ENCODE measurements at regions not wholly inside any gene's neighbourhood (a gene's known extent, or its start where the extent isn't known, plus 50 kb on each side); places are given as distances from the start of the nearest gene placed in this dataset.
"Not testable (repeated sequence)": the region's sequence is repeated elsewhere in the genome, so short reads cannot be mapped to it uniquely, and the experiment has no call there.

DNA sequence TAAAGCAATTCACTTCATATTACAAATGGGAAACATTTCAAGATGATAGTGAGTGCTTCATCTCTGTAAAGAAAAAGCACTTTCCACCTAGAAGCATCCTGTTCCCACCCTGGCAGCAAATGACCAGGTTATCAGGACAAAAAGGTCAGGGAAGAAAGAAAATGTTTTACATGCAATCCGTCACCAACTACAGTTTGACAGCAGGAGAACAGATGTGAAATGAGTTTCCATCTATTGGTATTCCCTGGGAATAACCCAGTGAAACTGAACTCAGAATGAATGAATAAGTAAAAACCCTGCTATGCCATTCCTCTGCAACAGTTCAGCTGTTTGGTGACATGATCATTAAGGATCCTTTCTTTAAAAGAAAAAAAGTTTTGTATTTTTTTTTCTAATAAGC, 67.6 kb downstream of the HTR1A start:
- no peak for DNase-seq

DNA sequence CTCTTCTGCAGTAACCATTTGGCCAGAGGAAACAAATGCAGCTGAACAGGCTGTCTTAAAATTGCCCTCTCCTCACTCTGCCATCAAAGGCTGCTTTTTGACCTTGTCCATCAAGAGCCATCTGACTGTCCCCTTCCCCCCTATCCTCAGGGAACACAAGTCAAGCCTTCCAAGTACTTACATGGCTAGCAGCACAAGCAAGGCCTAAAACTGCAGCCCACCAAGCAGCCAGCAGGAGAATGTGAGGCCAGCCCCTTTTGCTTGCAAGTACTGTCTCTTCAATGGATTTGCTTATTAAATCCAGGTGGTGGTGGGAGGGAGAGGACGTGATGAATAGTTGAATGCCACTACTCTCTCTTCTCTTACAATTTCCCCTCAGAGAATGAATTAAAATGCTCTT, 83.5 kb downstream of the HTR1A start:
- DNase-seq, result no peak

DNA sequence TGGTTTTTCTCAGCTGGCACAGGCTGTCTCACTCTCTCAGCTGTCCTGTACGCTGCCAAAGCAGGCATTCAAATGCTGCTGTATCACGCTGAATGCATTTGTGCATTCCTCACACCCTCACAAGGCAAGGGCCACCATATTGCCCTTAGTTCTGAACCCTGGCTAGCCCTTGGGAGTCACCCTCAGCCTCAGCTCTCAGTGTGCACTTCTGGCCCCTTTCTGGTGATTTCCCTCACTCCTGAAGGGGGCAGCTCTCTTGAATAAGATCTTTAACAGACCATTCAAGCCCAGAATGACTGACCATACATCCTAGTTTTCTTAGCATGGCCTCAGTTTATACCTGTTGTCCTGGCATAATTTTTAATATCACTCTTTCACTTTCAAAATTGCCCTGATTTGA, 84.3 kb downstream of the HTR1A start:
- DNase-seq, result no peak

DNA sequence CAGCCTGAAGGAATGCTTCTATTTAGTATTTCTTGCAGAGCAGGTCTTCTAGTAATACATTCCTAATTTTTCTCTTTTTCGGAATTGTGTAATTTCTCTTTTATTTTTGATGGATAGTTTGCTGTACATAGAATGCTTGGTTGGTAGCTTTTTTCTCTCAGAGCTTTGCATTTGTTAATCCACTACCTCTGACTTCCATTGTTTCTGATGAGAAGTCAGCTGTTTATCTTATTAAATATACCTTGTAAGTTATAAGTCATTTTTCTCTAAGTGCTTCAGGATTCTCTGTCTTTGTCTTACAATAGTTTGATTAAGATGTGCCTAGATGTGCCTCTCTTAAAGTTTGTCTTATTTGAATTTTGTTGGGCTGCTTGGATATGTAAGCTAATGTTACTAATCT, 101.9 kb downstream of the HTR1A start:
- no peak for DNase-seq

DNA sequence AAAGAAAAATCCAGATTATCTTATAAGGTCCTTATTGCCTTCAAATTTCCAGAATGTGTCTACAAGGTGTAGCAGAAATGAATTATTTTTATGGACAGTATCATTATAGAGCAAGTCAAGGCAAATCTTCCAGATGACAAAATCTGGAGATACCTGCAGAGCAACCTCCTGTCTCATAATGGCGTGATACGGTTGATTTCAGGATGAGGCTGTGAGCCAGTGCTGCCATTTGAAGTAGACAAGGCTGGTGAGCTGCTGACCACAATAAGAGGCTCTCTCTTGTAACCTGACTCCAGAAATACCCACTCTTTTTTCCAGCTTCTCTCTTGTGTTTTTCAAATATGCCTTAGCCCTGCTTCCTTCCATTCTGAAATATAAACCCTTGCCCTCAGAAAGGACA, 108.2 kb downstream of the HTR1A start:
- DNase-seq, result no peak

DNA sequence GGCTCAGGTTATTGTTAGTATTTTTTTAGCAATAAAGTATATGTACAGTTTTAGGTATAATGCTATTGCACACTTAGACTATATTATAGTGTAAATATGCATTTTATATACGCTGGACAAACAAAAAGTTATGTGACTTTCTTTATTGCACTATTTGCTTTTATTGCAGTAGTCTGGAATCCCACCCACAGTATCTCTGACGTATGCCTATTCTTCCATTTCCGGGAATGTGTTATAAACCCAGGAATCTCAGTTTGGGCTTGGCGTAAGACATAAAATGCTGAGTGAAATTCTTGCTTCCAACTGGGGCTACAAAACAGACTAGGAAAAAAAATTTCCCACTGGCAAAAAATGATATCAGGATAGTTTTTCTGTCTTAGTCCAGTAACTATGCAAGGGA, 119.1 kb downstream of the HTR1A start:
- no peak for DNase-seq

DNA sequence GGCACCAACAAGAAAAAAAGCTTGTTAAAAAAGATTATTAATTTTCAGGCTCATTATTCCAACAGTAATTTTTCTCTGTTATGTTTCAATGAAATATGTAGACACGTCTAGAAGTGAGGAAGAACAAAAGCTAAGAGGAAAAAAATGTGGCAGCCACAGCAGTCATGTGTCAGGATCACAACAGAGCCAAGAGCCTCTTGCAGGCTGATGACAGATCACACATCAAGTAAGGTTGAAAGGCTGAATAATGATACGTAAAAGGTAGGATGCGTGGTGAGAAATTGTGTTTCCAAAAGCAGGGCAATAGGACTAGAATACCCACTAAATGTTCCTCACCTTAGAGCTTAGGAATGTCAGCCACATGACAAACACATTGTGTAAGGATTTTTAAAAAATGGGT, 124.8 kb downstream of the HTR1A start:
- DNase-seq, result no peak

DNA sequence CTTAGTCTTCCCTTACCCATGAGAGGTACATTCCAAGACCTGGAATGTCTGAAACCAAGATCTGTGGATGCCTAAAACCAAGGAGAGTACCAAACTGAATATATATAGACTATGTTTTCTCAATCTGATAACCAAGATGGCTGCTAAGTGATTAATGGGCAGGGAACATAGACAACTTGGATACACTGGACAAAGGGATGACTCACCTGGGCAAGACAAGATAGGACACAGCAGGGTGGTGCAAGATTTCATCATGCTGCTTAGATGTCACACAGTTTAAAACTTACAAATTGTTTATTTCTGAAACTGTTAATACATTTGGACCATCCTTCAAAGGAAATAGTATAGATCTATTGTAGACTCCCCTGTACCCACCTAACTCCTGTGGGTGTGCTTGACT, 130.9 kb downstream of the HTR1A start:
- no peak for DNase-seq

DNA sequence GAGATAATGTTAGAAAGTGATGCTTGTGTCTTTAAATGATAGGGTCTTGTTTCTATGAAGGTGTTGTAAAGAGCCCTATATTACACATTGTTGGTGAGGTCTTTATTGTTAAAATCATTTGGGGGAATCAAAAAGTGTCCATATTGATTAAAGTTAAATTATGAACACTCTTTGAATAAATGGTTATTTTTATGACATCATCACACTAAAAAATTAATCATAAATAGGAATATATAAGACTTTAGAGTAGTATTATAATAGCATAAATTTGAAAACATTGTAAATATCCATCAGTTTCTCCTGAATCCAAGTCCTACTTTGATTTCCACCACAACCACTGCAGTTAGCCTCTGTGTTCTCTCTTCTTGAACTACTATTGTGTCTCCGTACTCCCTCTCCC, 136.3 kb downstream of the HTR1A start:
- no peak for DNase-seq

DNA sequence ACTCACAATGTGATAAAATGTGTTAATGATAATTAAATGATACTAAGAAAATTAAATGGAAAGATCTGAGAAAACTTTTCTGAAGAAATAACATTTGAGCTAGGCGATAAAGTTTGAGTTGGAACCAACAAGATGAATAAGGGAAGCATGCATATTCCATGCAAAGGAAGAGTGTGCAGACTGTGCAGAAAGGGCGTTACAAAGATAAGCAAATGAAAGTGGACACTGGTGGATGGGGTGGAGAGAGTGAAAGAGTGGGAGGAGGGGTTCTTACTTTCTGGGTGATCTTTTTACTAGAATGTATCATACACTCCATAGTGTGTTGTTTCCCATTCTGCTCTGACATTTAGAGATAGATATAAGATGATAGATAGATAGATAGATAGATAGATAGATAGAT, 138.7 kb downstream of the HTR1A start:
- DNase-seq, result no peak

DNA sequence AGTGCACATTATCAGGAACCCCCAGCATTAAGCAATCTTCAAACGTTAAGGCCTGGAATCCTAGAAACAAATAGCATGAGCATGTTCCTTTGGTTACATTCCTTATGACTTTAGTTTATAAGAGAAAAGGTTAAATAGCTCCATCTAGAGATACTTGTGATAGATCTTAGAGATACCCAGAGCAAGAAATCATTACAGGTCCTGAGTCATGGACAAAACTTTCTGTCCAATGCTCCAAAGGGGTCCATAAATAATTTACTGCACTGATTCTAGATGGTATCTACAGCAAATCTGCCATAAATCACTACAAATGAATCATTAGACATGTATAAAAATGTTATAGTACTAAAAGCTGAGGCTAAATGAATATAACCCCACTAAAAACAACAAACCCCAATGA, 139.6 kb downstream of the HTR1A start:
- no peak for DNase-seq

DNA sequence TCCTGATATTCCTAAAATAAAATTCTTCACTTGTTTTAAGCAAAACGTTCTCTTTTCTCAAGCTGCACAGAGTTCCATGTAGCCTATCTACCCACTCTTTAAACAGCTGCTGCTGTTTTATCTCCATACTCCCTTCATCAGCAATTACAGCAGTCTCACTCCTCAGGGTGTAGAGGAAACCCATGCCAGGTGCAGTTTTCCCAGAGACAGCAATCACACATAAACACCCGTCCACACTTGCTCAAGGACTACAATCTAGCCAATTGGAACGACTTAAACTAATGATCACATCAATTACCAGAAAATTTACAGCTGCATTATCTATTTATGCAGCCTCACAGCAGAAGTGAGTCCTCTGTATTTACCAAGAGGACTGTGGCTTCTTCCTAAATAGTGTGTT, 141.7 kb downstream of the HTR1A start:
- no peak for DNase-seq

DNA sequence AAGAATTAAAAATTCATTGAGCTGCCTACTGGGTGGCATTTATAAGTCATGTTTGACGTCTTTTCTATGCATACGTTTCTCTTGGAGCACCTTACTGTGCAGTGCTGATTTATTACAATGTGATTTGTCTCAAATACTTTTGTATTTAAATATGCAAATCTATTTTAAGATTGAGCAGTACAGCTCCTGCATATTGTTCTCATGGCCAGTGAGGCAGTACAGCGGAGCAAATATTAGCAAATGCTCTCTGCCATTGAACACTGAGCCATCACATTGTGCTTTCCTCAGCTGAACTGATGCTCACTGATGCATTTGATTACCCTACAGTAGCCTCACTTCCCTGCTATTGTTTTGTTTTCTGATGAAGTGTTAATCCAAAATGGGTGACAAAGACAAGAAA, 149.6 kb downstream of the HTR1A start:
- no peak for DNase-seq

DNA sequence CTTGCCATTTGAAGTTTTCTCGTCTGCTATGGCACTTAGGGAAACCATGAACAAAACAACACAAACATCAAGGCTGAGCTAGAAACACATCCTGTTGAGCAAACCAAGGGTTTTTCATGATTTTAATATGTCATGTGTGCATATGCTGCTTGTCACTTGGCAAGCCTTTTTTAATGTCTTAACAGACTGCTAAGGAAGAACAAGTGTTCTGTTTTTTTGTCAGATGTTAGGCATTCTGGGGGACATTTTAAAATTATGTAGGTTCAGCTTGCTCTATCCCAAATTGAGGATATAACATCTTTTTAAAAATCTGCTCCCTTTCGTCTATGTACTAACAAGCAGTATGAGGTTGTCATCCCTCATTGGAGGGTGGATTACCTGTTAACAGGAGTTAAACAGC, 150.3 kb downstream of the HTR1A start:
- no peak for DNase-seq

DNA sequence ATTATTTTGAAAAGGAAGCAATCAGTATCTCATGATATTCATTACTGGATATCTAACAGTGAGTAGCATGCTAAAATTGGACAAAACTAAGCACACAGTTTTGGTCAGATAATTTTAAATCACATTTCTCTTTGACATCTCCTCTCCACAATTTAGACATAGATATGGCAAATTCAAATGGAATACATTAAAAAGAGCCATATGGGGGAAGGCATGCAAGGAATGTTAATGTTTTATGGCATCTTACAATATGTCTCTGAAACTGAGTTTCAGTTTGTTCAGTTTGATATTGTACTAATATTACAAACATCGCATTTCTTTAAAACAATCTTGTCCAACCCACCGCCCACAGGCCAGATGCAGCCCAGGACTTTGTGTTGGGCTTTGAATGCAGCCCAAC, 151.0 kb downstream of the HTR1A start:
- DNase-seq, result no peak

DNA sequence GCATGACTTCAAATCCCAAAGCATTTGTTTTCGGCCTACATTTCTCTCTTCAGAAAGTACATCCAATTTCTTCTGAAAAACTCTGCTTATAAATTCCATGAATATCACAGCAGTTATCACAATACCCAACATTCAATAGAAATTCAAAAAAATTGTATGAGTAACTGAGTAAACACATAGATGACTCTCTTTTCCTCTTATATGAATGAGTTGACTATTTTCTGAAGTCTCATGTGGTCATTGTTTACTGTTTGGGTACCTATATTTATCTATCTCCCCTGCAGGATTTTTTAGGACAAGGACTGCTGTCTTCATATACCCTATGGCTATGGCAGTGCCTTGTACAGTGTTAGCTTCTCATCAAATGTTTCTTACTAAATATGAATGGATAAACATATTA, 157.1 kb downstream of the HTR1A start:
- DNase-seq, result no peak

DNA sequence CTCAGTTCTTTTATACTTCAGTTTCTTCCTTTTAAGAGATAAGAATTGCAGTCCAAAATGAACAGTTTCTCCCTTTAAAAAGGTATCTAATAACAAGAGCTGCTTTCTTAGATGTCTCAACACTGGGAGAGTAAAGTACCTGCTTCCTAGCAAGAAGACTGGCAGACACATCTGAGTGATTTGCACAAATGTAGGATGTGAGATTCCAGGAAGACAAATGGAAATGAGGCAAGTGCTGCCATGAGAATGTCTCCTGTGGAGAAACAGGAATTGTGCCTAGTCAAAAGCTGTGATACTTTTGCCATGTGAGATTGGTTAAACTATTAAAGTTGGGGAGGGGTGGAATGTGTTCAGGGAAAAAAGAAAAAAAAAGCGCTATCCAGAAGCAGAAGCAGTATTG, 159.1 kb downstream of the HTR1A start:
- DNase-seq, result no peak

DNA sequence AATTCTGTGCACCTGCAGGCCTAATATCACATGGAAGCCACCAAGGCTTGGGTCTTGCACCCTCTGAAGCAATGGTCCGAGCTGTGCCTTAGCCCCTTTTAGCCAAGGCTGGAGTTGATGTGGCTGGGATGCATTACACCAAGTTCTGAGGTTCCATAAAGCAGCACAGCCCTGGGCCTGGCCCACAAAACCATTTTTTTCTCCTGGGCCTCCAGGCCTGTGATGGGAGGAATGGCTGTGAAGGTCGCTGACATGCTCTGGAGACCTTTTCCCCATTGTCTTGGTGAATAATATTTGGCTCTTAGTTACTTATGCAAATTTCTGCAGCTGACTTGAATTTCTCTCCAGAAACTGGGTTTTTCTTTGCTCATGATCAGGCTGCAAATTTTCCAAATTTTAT, 167.3 kb downstream of the HTR1A start:
- DNase-seq, result no peak

DNA sequence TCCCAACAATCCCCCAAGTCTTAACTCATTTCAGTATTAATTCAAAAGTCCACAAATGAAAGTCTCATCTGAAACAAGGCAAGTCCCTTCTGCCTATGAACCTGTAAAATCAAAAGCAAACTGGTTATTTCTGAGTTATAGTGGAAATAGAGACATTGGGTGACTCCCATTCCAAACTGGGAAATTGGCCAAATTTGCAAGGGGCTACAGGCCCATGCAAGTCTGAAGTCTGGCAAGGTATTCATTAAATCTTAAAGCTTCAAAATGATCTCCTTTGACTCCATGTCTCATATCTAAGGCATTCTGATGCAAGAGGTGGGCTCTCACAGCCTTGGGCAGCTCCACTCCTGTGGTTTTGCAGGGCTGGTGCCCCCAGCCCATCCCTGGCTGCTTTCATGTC, 167.9 kb downstream of the HTR1A start:
- no peak for DNase-seq

DNA sequence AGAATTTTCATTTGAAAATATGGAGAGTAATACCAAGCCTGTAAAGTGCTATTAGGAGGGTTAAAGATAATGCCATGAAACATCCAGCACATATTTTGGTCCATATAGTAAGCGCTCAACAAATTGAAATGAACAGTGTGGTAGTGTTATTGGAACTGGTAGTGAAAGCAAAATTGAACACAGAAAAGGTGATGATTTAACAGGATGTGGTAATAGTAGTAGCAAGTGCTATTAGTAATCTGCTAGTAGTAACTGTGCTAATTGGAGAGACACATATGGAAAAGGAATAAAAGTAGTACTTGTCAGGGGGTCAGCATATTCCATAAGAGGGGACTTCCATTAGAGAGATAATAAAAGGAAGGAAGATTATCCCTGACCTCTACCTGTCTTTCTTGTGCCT, 187.3 kb downstream of the HTR1A start:
- no peak for DNase-seq

DNA sequence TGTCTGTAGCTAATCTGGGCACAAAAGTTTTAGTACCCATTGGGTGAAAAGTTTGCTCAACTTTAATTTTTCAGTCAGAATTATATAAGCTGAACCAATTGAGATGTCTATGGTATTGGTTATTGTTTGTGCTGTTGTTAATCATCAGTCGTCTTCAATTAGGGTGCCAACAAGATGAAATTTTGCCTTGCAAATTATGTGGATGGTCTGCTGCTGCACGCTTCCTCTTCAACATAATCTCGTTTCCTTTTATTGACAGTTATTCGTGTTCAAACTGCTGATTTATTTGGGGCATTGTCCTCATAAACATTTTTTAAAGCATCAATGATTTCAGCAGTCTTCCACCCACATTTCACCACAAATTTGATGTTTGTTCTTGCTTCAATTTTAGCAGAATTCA, 194.0 kb downstream of the HTR1A start:
- no peak for DNase-seq

DNA sequence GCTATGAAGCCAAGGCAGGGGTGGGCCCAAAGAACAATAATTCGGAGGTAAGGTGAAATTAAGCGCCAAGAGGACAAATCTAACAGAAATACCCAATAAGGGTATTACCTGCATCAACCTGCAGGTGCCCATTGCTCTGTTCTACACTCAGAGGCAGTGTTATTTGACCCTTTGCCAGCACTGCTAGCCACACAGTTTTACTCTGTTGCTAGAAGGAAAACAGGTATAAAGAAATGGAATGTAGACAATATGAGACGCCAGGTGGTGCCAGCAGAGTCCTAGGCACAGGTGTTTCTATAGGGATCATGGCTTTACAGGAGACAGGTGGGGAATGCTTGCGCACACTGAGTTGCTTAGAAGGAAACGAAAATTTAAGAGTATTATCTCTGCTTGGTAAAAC, 201.3 kb downstream of the HTR1A start:
- DNase-seq, result no peak

DNA sequence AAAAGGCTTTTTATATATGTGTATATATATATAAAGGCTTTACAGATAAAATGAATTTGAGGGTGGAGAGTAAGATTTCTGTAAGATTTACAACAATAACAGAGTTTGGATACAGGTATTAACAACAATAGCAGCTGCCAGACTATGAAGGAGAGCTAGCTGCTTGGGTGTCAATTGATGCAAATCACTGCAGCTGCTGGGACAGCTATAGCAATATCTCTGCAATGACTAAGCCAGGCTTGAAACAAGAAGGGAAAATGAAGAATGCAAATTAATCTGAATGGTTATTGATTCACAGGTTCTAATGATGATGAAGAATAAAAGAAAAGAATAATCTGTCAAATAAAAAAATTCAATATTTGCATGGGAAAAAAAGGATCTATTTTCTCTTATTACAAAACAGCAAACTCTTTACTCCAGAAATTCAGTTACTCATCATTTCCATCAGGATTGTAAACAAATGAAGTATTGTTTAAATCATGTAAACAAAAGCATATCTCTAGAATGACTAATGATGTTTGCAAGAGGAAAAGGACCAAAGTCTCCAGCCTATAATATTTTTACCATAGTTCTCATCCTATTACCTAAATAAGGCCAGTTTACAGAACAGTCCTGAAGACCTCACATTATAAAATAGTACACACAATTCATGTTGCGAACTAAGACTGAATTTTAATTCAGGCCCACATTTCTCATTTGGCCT, 219.0 kb downstream of the HTR1A start:
- no peak for DNase-seq

DNA sequence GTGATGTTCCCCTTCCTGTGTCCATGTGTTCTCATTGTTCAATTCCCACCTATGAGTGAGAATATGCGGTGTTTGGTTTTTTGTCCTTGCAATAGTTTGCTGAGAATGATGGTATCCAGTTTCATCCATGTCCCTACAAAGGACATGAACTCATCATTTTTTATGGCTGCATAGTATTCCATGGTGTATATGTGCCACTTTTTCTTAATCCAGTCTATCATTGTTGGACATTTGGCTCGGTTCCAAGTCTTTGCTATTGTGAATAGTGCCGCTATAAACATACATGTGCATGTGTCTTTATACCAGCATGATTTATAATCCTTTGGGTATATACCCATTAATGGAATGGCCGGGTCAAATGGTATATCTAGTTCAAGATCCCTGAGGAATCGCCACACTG, 229.4 kb downstream of the HTR1A start:
- not testable (repeated sequence) for DNase-seq

DNA sequence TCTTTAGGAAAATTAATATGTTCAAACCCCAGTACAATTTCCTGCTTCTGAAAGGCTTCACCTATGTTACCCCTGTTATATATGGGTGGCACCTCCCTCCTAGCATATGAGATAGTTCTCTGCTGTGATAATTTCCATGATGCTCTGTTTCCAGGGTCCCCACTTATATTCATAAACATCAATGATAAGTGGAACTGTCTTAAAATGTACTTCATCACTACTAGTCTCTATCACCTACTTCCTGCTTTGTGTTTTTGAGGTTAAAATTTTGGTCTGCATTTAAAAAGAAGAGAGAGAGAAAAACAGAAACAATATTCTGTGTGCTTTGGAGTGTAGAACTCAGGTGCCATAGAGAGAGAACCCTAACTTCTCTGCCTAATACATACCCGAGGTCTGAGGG, 234.7 kb downstream of the HTR1A start:
- DNase-seq, result no peak

DNA sequence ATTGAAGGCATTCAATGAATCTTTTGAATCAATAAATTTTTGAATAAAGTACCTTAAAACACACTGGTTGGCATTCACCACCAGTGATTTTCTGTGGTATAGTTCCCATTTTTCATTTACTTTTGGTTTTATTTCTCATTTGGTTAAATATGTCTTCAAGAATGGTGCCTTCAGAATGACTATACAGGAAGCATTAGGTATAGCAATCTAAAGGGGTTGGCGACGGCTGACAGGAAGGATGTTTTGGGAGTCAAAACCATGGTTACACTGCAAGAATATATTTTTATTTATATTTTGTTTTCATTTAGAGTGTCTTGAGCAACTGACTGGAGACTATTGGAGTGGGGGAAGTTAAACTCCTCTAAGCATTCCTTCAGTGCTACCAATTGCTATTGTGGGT, 235.7 kb downstream of the HTR1A start:
- no peak for DNase-seq

Measured in dermis blood vessel endothelial cell (primary cell).